Naive thymus-derived CD8-positive, alpha-beta T cell (primary cell): ENCODE measurements at regions not wholly inside any gene's neighbourhood (a gene's known extent, or its start where the extent isn't known, plus 50 kb on each side); places are given as distances from the start of the nearest gene placed in this dataset.

Experiments used
- ATAC-seq, 2 donors: fragments of 150-1000 bp; cut with Tn5 transposase in 1 of 2; sonication (Bioruptor Pico), chemical (Tn5 transposase) in 1 of 2; 1 replicate in 1 of 2; 2 replicates in 1 of 2; pipeline ENCODE4 v1.10.0; 2021; ENCODE audit warnings: mild to moderate bottlenecking in 2 of 2, moderate library complexity in 2 of 2
- POLR2A ChIA-PET: fragments of 350-600 bp; sonication (Branson Sonifier 250); formaldehyde crosslinking; loops from one replicate; lab custom pipeline; 2021; ENCODE audit warnings: antibody characterized with exemption; lab: Charles Lee
- DNase-seq, 10 donors: peaks; one replicate each; pipeline versions ENCODE4 v3.0.0 to v3.0.0-alpha.2; 2020 to 2022
- H3K27ac Mint-ChIP-seq, 10 donors: one replicate each; pipeline ENCODE4 v1.8.0; 2020 to 2022; ENCODE audit warnings: mild to moderate bottlenecking in 10 of 10, mixed read lengths in 10 of 10, moderate library complexity in 4 of 10, inconsistent platforms in 1 of 10
- H3K27me3 Mint-ChIP-seq, 5 donors: one replicate each; pipeline ENCODE4 v1.8.0; 2021 to 2022; ENCODE audit warnings: mixed read lengths in 5 of 5
- H3K36me3 Mint-ChIP-seq, 3 donors: one replicate each; pipeline ENCODE4 v1.8.0; 2020 to 2022; ENCODE audit warnings: mixed read lengths in 3 of 3, mild to moderate bottlenecking in 2 of 3, inconsistent platforms in 1 of 3
- H3K4me1 Mint-ChIP-seq, 4 donors: one replicate each; pipeline ENCODE4 v1.8.0; 2021 to 2022; ENCODE audit warnings: mixed read lengths in 4 of 4
- H3K4me3 Mint-ChIP-seq, 10 donors: one replicate each; pipeline ENCODE4 v1.8.0; 2020 to 2022; ENCODE audit warnings: mild to moderate bottlenecking in 10 of 10, mixed read lengths in 10 of 10, moderate library complexity in 6 of 10, inconsistent platforms in 1 of 10
- H3K9me3 Mint-ChIP-seq, 9 donors: one replicate each; pipeline ENCODE4 v1.8.0; 2020 to 2022; ENCODE audit warnings: mixed read lengths in 9 of 9, mild to moderate bottlenecking in 3 of 9, inconsistent platforms in 1 of 9, moderate library complexity in 1 of 9

DNA sequence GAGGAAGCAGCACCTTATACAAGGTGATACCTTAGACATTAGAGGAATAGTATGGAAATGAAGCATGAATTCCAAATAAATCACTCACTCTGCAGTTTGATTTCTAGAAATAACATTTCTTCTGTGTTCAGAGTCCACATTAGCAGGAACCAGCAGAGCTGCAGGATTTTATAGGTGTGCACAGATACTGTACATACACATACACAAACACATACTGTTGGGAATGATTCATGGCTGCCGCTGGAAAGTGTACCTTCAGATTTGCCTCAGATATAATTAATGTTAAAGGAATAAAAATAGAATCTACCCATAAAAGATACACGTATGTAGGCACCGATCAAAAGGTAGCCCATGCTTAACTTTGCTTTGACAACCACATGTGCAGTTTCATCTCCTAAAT lies 578.1 kb downstream of the CSNK1G3 start:
- no peaks in the 10 kb centered on the region for H3K4me1 Mint-ChIP-seq
- ATAC-seq (no peak), DNase-seq (no peak)
- H3K9me3 Mint-ChIP-seq, result peaks cover 0 to 4% (median 0%) of the 10 kb centered on the region in 9 donors
- POLR2A ChIA-PET, result no interaction called here
- no peaks in the 10 kb centered on the region for H3K36me3 Mint-ChIP-seq
- peaks cover 0 to 3% (median 0%) of the 10 kb centered on the region in 5 donors for H3K27me3 Mint-ChIP-seq
- H3K27ac Mint-ChIP-seq, result no peak overlapping the region
- H3K4me3 Mint-ChIP-seq, result no peak overlapping the region

DNA sequence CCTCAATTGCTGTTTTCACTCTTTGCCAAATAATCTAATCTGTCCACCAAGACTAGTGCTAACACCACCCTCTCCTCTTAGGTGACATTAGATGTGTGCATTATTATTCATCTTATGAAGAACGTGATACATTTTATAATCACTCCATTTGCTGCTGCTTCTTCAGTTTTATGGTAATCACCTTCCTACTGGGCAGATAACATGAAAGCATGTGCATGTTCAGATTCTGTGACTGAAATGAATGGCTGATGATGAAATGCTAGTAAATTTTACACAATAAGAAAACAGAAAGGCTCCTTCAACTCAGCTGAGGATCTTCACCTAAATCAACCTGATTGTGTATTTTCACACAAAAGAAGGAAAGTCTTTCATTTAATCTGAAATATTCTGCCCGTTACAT lies 577.6 kb downstream of the CSNK1G3 start:
- H3K27ac Mint-ChIP-seq, result no peak overlapping the region
- peaks cover 0 to 3% (median 0%) of the 10 kb centered on the region in 5 donors for H3K27me3 Mint-ChIP-seq
- POLR2A ChIA-PET, result no interaction called here
- no peaks in the 10 kb centered on the region for H3K36me3 Mint-ChIP-seq
- no peak overlapping the region for H3K4me3 Mint-ChIP-seq
- peaks cover 0 to 8% (median 0%) of the 10 kb centered on the region in 9 donors for H3K9me3 Mint-ChIP-seq
- H3K4me1 Mint-ChIP-seq, result no peaks in the 10 kb centered on the region
- no peak for ATAC-seq
- no peak for DNase-seq

GRCh38 chr5:124088289-124089032 lies 576.5 kb downstream of the CSNK1G3 start:
- H3K4me3 Mint-ChIP-seq, result no peak overlapping the region
- H3K36me3 Mint-ChIP-seq, result no peaks in the 10 kb centered on the region
- POLR2A ChIA-PET, result no interaction called here
- H3K27ac Mint-ChIP-seq, result no peak overlapping the region
- ATAC-seq (no peak), DNase-seq (no peak)
- peaks cover 0 to 15% (median 0%) of the 10 kb centered on the region in 9 donors for H3K9me3 Mint-ChIP-seq
- H3K4me1 Mint-ChIP-seq, result no peaks in the 10 kb centered on the region
- H3K27me3 Mint-ChIP-seq, result peaks cover 0 to 3% (median 0%) of the 10 kb centered on the region in 5 donors

GRCh38 chr5:124087752-124088151 lies 575.8 kb downstream of the CSNK1G3 start:
- H3K36me3 Mint-ChIP-seq, result no peaks in the 10 kb centered on the region
- DNase-seq (no peak), ATAC-seq (no peak)
- H3K27ac Mint-ChIP-seq, result no peak overlapping the region
- POLR2A ChIA-PET, result no interaction called here
- no peaks in the 10 kb centered on the region for H3K4me1 Mint-ChIP-seq
- peaks cover 0 to 3% (median 0%) of the 10 kb centered on the region in 5 donors for H3K27me3 Mint-ChIP-seq
- no peak overlapping the region for H3K4me3 Mint-ChIP-seq
- peaks cover 0 to 15% (median 0%) of the 10 kb centered on the region in 9 donors for H3K9me3 Mint-ChIP-seq

DNA sequence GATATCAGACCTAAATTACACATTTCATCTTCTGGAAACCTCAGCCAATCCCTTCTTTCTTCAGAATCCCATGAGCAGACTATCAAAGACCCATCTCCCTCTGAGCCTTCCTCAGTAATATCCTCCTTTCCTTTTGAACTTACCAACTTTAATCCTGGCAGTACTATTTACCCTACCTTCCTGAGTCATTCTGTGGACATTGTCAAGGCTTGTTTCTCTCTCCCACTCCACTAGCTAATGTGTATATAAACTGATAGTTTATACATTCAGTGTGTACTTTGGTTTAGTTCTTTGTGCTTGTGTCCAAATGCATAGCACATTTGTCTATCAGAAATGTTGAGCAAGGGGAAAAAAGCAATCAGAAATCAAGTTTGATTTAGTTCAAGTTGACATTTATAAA lies 568.3 kb downstream of the CSNK1G3 start:
- Mint-ChIP-seq H3K4me1 (peaks cover 0 to 4% (median 0%) of the 10 kb centered on the region in 4 donors), H3K27me3 (peaks cover 0 to 6% (median 0%) of the 10 kb centered on the region in 5 donors), H3K9me3 (peaks cover 0 to 25% (median 4%) of the 10 kb centered on the region in 9 donors), H3K36me3 (no peaks in the 10 kb centered on the region), H3K4me3 (no peak overlapping the region), H3K27ac (no peak overlapping the region)
- ATAC-seq, result no peak
- no peak for DNase-seq
- POLR2A ChIA-PET, result no interaction called here

- POLR2A ChIA-PET, result no interaction called here
- DNase-seq (no peak), ATAC-seq (no peak)
- H3K4me1 Mint-ChIP-seq, result peaks cover 0 to 13% (median 0%) of the 10 kb centered on the region in 4 donors
- no peak overlapping the region for H3K4me3 Mint-ChIP-seq
- no peaks in the 10 kb centered on the region for H3K36me3 Mint-ChIP-seq
- no peak overlapping the region for H3K27ac Mint-ChIP-seq
- peaks cover 0 to 16% (median 5%) of the 10 kb centered on the region in 9 donors for H3K9me3 Mint-ChIP-seq
- H3K27me3 Mint-ChIP-seq, result peaks cover 0 to 6% (median 0%) of the 10 kb centered on the region in 5 donors
These were observed 567.1 kb downstream of the CSNK1G3 start for GRCh38 chr5:124079062-124079461.

DNA sequence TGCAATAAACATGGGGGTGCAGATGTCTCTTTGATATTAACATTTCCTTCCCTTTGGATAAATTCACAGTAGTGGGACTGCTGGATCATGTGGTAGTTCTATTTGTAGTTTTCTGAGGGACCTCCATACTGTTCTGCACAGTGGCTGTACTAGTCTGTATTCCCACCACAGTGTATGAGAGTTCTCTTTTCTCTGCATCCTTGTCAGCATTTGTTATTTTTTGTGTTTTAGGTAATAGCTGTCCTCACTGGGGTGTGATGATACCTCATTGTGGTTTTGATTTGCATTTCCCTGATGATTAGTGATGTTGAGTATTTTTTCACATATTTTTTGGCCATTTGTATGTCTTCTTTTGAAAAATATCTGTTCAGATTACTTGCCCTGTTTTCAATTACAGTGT lies 562.5 kb downstream of the CSNK1G3 start:
- POLR2A ChIA-PET, result no interaction called here
- H3K9me3 Mint-ChIP-seq, result peaks cover 0 to 13% (median 4%) of the 10 kb centered on the region in 9 donors
- no peaks in the 10 kb centered on the region for H3K36me3 Mint-ChIP-seq
- H3K4me1 Mint-ChIP-seq, result peaks cover 0 to 9% (median 0%) of the 10 kb centered on the region in 4 donors
- no peaks in the 10 kb centered on the region for H3K27me3 Mint-ChIP-seq
- DNase-seq (no peak), ATAC-seq (no peak)
- no peak overlapping the region for H3K27ac Mint-ChIP-seq
- no peak overlapping the region for H3K4me3 Mint-ChIP-seq

DNA sequence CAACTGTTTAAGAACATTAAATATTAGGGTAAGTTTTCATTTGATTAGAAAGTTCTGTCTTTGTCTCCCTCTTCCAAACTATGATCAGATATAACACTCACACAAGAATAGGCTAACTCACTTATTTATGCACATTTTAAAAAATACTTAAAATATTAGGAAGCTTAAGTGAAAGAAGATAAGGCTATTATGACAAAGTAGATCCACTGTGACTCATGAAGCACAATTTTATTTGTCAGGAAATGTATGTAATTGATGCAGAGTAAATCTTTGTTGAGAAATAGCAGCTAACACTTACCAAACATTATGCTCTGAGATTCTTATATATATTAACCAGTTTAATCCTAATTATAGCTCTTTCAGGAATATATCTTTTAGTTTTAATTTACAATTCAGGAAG lies 560.6 kb downstream of the CSNK1G3 start:
- Mint-ChIP-seq H3K9me3 (peaks cover 0 to 10% (median 2%) of the 10 kb centered on the region in 9 donors), H3K36me3 (no peaks in the 10 kb centered on the region), H3K4me1 (peaks cover 0 to 9% (median 0%) of the 10 kb centered on the region in 4 donors), H3K4me3 (no peak overlapping the region), H3K27ac (no peak overlapping the region), H3K27me3 (no peaks in the 10 kb centered on the region)
- no peak for ATAC-seq
- no peak for DNase-seq
- POLR2A ChIA-PET, result no interaction called here

- peaks cover 0 to 10% (median 0%) of the 10 kb centered on the region in 9 donors for H3K9me3 Mint-ChIP-seq
- no peak for ATAC-seq
- no peaks in the 10 kb centered on the region for H3K27me3 Mint-ChIP-seq
- H3K4me3 Mint-ChIP-seq, result no peak overlapping the region
- no peak overlapping the region for H3K27ac Mint-ChIP-seq
- no peak for DNase-seq
- POLR2A ChIA-PET, result no interaction called here
- H3K4me1 Mint-ChIP-seq, result peaks cover 0 to 9% (median 0%) of the 10 kb centered on the region in 4 donors
- H3K36me3 Mint-ChIP-seq, result no peaks in the 10 kb centered on the region
These were observed 559.1 kb downstream of the CSNK1G3 start for GRCh38 chr5:124071039-124071438.

- H3K9me3 Mint-ChIP-seq, result peaks cover 0 to 17% (median 0%) of the 10 kb centered on the region in 9 donors
- no peak overlapping the region for H3K4me3 Mint-ChIP-seq
These were observed 553.5 kb downstream of the CSNK1G3 start for GRCh38 chr5:124065508-124065907.

GRCh38 chr5:124064956-124065355 lies 553.0 kb downstream of the CSNK1G3 start:
- peaks cover 0 to 17% (median 0%) of the 10 kb centered on the region in 9 donors for H3K9me3 Mint-ChIP-seq
- POLR2A ChIA-PET, result no interaction called here

More at GRCh38 chr5:124065508-124065907, 553.5 kb downstream of the CSNK1G3 start:
- POLR2A ChIA-PET, result no interaction called here
- H3K4me1 Mint-ChIP-seq, result no peaks in the 10 kb centered on the region
- DNase-seq, result no peak
- H3K27ac Mint-ChIP-seq, result no peak overlapping the region
- no peaks in the 10 kb centered on the region for H3K36me3 Mint-ChIP-seq
- peaks cover 0 to 1% (median 0%) of the 10 kb centered on the region in 5 donors for H3K27me3 Mint-ChIP-seq
- ATAC-seq, result no peak

DNA sequence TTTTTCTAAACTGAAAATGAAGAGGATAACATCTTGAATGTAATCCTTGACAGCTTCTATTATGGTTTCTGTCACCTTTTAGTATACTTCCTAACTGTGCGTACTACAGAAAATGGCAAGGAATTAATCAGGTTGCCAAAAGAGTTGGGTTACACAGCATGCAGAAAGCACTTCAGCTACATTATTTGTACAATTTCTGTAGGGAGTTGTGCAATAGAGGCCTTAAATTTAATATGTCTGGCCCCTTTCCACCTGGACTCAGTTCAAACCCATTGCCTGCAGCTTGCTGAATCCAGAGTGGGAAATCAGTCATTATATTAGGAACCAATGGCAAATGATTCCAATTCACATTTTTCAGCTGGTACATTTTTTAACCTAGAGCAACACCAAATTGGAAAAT lies 549.7 kb downstream of the CSNK1G3 start:
- H3K27ac Mint-ChIP-seq, result no peak overlapping the region
- ATAC-seq, result no peak
- no peak for DNase-seq
- peaks cover 0 to 12% (median 0%) of the 10 kb centered on the region in 9 donors for H3K9me3 Mint-ChIP-seq
- H3K36me3 Mint-ChIP-seq, result no peaks in the 10 kb centered on the region
- POLR2A ChIA-PET, result no interaction called here
- H3K4me1 Mint-ChIP-seq, result peaks cover 2 to 14% (median 4%) of the 10 kb centered on the region in 4 donors
- H3K4me3 Mint-ChIP-seq, result no peak overlapping the region
- H3K27me3 Mint-ChIP-seq, result peaks cover 0 to 1% (median 0%) of the 10 kb centered on the region in 5 donors

More at GRCh38 chr5:124064956-124065355, 553.0 kb downstream of the CSNK1G3 start:
- DNase-seq (no peak), ATAC-seq (no peak)
- Mint-ChIP-seq H3K4me3 (no peak overlapping the region), H3K36me3 (no peaks in the 10 kb centered on the region), H3K27me3 (peaks cover 0 to 1% (median 0%) of the 10 kb centered on the region in 5 donors), H3K4me1 (no peaks in the 10 kb centered on the region), H3K27ac (no peak overlapping the region)

DNA sequence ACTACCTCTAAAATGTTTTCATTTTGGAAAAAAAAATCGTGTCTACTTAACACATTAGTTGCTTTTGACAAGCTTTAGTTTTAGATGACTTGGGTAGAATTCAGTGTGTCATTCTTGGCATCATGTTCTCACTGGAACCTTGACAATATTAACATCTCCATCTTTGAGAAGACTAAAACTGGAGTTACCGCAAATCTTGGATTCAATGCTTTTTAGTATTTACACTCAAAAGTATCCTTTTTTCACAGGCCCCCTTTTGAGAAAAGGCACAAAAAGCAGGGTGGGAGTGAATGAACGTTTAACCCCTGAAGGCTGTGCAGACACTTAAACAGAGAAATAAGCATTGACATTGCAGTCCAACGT lies 549.1 kb downstream of the CSNK1G3 start:
- H3K4me3 Mint-ChIP-seq, result no peak overlapping the region
- H3K27ac Mint-ChIP-seq, result no peak overlapping the region
- POLR2A ChIA-PET, result no interaction called here
- H3K27me3 Mint-ChIP-seq, result peaks cover 0 to 1% (median 0%) of the 10 kb centered on the region in 5 donors
- H3K4me1 Mint-ChIP-seq, result peaks cover 2 to 21% (median 4%) of the 10 kb centered on the region in 4 donors
- no peaks in the 10 kb centered on the region for H3K36me3 Mint-ChIP-seq
- DNase-seq (no peak), ATAC-seq (no peak)
- H3K9me3 Mint-ChIP-seq, result peaks cover 0 to 12% (median 0%) of the 10 kb centered on the region in 9 donors
